ENCODE measurements at regions not wholly inside any gene's neighbourhood (a gene's known extent, or its start where the extent isn't known, plus 50 kb on each side); places are given as distances from the start of the nearest gene placed in this dataset.
"Not testable (repeated sequence)": the region's sequence is repeated elsewhere in the genome, so short reads cannot be mapped to it uniquely, and the experiment has no call there.

DNA sequence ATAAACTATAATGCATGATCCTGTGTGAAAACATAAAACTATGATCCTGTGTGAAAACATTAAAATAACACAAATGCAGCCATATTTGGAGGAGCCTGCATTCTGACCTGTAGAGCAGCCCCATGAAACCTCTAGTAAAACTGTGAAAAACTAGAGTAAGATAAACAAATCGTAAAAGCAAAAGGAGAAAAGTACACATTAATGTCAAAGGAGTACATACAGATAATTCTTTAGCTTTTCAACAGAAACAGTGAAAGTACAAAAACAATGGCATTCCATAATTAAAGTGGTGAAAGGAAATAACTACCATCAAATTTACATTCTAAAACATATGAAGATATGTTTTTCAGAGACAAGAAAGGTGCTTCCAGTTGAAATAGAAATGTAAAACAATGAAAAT lies 1267.2 kb downstream of the SLITRK1 start:
- no peak for DNase-seq (ENCODE audit: low spot score)

DNA sequence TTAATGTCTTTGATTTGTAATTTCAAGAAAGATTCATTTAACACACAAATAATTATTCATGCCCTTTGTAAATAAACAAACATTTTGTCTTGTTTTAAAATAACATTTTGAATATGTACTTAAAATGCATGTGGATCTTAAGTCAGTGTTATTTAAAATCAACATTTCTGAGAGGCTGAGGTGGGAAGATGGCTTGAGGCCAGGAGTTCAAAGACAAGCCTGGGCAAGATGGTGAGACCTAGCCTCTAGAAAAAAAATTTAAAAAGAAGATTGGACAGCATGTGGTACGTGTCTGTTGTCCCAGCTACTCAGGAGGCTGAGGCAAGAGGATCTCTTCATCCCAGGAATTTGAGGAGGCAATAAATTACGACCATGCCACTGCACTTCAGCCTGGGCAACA lies 1268.2 kb downstream of the SLITRK1 start:
- no peak for DNase-seq (ENCODE audit: low spot score)

DNA sequence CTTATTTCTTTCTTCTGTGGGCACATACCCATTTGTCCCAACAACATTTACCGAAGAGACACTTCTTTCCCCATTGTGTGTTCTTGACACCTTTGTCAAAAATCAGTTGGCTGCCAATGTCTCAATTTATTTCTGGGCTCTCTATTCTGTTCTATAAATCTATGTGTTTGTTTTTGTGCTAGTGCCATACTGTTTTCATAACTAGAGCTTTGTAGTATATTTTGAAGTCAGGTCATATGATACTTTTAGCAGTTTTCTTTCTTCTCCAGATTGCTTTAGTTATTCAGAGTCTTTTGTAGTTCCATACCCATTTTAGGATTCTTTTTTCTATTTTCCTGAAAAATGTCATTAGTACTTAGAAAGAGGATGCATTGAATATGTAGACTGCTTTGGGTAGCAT lies 1276.3 kb downstream of the SLITRK1 start:
- no peak for DNase-seq (ENCODE audit: low spot score)

DNA sequence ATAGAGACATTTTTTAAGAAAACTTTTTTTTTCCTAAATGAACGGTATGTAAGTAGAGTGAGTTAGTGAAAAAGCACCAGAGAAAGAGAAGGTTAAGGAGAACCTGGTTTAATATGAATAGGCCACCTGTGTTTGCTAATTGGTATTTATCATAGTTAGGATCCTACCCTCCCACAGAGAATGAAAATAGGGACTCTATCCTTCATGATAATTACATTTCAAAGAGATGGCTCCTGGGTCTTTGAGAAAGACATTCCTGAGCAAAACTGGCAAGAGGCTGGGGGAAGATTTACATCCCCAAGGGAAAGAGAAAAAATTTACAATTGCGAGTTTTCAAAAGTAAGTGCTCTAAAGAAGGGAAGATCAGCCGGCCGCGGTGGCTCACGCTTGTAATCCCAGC lies 1284.5 kb downstream of the SLITRK1 start:
- no peak for DNase-seq (ENCODE audit: low spot score)

DNA sequence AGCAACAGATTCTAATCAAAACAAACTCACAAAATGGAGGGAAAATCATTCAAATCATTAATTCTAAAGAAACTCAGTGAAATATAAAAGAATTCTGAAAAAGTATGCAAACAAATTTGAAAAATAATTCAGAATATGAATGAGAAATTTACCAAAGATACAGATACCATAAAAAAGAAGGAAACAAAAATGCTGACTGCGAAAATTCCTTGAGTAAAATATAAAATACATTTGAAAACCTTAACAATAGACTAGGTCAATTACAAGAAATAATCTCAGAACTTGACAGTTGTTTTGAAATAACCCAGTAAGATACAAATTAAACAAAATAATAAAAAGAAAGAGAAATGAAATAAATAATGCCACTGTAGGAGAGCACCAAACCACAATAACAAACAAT lies 1289.0 kb downstream of the SLITRK1 start:
- DNase-seq (ENCODE audit: low spot score) = no peak

DNA sequence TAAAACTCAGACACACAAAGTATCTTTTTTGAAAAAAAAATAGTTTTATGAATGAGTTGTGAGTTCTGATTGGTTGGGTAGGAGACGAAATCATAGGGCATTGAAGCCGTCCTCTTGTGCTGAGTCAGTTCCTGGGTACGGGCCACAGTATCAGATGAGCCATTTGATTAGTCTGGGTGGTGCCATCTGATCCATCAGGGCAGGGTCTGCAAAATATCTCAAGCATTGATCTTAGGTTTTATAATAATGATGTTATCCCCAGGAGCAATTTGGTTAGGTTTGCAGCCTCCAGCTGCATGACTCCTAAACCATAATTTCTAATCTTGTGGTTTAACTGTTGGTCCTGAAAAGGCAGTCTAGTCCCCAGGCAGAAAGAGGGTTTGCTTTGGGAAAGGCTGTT lies 1310.6 kb downstream of the SLITRK1 start:
- no peak for DNase-seq (ENCODE audit: low spot score)

DNA sequence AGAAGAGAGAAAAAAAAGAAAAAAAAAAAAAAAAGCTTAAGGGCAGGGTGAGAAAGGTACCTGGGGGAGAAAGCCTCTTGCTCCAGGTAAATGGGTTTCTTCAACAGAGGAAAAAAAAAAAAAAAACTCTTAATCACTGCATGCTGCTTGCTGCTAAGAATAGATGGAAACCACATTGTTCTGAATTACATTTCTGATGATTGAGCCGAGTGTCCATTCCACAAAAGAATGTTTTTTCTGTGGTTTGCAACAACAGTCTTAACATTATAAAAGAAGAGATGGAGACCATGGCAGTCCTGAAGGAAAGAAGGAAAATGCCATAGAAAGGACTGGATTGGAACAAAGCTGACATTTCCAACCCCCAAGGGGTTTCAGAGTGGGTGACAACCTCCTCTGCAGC lies 1312.7 kb downstream of the SLITRK1 start:
- DNase-seq (ENCODE audit: low spot score) = no peak

DNA sequence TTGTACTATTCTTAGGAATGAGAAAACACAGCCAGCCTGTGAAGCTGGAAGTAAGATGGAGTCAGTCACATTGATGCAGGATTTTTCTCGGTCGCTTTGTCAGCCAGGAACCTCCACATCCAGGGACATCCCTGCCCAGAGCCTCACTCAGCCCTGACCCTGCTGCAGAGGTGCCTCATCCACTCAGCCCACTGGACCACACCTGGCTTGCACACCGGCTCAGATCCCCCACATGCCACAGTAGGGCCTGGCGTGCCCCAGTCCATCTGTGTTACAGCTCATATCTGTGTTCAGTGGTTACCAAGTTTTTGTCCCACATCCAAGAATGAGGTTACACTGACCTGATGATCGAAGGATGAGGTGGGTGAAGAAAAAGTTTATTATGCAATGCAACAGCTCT lies 1315.4 kb downstream of the SLITRK1 start:
- no peak for DNase-seq (ENCODE audit: low spot score)

DNA sequence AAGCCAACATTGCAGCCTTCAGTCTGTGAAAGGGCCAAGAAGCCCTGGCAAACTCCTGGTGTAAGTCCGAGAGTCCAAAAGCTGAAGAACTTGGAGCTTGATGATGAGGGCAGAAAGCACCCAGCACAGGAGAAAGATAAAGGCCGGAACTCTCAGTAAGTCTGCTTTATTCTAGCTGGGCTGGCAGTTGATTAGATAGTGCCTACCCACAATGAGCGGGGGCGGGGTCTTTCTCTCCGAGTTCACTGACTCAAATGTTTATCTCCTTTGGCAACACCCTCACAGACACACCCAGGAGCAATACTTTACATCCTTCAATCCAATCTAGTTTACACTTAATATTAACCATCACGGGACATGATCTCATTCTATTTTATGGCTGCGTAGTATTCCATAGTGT lies 1317.1 kb downstream of the SLITRK1 start:
- no peak for DNase-seq (ENCODE audit: low spot score)

DNA sequence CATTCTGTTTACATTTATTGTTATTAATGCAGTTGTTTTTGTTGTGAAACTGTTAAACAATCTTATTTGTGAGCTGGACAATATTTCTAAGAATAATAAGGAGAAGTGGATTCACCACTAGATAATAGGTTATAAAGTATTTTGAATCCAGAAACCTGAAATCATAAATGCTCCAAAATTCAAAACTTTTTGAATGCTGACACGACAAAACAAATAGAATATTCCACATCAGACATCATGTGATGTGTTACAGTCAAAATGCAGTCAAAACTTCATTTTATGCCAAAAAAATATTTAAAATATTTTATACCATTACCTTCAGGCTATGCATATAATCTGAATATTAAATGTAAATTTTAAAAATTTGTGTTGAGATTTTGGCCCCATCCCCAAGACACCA lies 1321.4 kb downstream of the SLITRK1 start:
- DNase-seq (ENCODE audit: low spot score) = no peak

DNA sequence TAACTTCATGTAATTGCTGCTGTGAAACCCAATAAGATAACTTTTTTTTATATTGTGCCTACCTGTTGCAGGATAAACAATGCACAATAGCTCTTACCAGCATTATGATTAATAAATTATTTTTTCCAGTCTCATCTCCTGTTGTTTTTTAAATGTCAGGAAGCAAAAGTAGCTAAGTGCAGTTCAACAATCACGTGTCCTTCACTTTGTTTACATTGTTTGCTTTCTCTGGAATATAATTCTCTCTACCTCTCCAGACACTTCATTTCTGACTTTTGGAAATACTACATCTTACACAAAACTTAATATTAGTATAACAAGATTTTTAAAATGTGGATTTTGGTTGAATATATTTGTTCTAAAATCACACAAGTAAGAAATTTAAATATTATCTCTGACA lies 1359.4 kb downstream of the SLITRK1 start:
- no peak for DNase-seq (ENCODE audit: low spot score)

DNA sequence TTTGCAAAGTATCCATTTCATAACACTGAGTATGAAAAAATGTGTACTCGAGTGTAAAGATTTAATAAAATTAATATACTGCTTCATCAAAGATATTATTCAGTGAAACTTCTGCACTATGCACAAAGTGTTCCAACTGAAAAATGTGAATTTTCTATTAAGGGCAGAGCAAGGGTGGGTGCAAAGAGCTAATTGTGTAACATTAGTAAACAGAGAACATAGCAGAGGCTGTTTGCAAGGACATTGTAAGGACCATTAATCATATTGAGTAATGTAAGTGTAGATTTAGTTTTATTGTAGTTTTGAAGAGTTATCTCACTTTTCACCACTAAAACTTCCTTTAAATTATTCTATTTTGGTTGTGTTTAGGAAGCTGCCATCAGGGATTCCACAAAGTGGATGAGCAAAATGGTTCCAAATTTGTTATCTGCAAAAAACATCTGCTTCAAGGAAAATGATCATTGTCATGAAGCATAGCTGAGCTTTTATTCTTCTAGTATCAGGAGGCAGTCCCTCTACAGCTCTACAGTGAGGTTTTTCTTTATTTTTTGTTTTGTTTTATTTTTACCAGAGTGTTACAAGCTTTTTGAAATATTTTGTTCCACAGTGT lies 1375.4 kb downstream of the SLITRK1 start:
- DNase-seq (ENCODE audit: low spot score) = no peak

DNA sequence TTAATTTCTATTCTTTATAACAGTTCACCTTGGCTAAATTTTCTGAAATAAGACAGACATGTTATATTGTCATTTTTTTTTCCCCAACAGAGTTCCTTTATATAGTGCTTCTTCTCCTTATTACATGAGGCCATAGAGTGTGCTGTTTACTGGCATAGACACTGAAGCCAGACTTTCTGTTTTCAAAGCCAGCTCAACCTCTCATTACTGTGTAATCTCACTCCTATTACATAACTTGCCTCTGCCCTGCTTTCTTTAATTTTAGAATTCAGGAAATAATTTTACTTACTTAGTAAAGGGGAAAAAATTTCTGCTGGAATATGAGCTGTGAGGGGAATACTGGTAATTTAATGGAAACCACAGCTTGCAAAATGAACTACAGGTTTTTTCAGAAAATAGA lies 1380.4 kb downstream of the SLITRK1 start:
- DNase-seq (ENCODE audit: low spot score) = no peak

DNA sequence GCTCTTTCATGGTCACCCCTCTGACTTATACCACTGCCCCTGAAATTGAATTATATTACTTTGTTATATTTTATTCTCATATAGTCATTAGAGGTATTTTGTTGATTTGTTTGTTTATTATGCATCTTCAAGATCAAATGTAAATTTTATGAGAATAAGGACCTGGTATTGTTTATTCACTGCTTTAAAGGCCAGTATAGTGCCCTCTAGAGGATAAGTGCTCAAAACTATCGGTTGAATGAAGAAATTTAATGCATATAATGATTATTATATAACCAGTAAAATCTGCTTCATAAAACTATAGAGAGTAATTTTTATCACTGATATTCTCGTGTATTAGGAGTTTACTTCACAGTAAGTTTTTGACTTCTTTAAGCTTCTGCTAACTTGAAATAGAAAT lies 1401.9 kb downstream of the SLITRK1 start:
- no peak for DNase-seq (ENCODE audit: low spot score)

DNA sequence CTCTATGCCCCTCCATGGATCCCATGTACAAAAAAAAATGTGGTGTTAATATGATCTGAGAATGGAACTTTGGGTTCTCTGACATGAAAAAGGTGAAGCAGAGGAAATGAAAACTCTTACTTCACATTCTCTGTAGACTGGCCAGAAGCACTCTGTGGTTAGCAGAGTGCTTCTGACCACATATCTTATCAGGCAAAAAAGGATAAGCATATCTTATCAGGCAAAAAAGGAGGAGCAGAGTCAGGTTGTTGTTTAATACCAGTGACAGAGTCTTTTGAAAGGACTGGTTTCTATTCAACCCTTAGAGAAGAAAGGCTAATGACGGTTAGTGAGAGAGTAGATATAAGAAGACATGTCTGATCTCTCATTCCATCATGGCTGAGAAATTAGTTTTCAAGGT lies 1404.8 kb downstream of the SLITRK1 start:
- no peak for DNase-seq (ENCODE audit: low spot score)

DNA sequence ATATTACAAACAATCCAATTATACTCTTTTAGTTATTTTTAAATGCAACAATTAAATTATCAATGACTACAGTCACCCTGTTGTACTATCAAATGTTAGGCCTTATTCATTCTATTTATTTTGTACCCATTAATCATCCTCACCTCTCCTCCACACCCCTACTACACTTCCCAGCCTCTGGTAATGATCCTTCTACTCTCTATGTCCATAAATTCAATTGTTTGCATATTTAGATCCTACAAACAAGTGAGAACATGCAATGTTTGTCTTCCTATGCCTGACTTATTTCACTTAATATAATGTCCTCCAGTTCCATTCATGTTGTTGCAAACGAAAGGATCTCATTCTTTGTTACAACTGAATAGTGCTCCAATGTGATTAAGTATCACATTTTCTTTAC lies 1414.6 kb downstream of the SLITRK1 start:
- no peak for DNase-seq (ENCODE audit: low spot score)

DNA sequence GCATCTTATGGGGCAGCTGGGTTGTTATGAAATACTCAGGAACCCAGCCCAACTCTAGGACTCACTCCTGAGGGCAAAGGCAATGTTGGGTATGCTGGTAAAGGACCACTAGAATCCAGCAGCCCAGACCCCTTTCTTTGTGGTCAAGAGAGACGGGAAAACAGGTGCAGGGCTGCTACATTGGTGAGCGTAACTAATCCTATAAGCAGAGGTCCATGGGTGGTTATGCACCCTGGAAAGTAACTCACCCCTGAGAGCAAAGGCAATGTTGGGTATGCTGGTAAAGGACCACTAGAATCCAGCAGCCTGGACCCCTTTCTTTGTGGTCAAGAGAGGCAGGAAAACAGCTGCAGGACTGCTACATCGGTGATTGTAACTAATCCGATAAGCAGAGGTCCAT lies 1422.7 kb downstream of the SLITRK1 start:
- DNase-seq (ENCODE audit: low spot score) = not testable (repeated sequence)

DNA sequence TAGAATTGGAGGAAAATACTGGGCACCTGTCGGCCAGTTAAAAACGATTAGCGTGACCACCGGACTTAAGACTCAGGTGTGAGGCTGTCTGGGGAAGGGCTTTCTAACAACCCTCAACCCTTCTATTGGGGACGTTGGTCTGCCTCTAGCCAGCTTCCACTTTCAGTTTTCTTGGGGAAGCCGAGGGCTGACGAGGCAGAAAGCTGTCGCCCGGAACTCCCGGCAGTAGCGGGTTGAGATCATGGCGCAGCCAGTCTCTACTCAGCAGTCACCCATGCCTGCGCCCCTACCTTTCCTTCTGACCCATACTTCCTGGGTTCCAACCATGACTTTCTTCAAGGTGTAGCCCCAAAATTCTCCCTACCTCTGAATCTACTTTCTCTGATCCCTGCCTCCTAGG lies 1424.1 kb downstream of the SLITRK1 start:
- no peak for DNase-seq (ENCODE audit: low spot score)

DNA sequence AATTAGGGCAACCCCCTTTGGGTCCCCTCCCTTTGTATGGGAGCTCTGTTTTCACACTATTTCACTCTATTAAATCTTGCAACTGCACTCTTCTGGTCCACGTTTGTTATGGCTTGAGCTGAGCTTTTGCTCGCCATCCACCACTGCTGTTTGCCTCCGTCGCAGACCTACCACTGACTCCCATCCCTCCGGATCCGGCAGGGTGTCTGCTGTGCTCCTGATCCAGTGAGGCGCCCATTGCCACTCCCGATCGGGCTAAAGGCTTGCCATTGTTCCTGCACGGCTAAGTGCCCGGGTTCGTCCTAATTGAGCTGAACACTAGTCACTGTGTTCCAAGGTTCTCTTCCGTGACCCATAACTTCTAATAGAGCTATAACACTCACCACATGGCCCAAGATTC lies 1424.7 kb downstream of the SLITRK1 start:
- DNase-seq (ENCODE audit: low spot score) = peak; percentile 75

DNA sequence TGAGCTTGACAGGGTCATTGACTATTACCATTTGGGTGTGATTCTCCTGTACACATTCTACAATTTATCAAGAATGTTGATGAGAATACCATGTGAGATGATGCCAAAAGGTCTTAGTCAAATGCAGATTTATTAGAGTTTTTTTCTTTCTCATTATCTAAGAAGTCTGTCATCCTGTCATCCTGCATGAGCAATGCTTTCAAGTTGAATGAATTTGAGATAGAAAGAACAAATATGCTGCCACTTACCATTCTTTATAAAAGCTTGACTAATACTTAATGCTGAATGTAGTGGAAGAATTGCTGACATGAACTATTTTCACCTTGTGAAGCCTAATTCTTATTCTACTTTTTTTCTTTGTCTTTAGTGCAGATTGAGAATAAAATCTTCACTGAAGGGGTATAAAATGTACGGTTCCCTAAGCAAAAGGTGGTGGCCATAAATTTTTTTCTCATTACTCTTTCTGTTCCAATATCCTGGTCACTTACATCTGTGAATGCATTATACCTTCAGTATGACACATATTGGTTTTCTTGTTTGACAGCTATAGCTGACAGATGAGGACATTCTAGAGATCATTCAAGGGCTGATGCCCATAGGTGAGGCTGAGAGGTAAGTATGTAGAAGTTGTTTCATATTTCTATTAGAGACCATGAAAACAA lies 1434.7 kb downstream of the SLITRK1 start:
- no peak for DNase-seq (ENCODE audit: low spot score)

DNA sequence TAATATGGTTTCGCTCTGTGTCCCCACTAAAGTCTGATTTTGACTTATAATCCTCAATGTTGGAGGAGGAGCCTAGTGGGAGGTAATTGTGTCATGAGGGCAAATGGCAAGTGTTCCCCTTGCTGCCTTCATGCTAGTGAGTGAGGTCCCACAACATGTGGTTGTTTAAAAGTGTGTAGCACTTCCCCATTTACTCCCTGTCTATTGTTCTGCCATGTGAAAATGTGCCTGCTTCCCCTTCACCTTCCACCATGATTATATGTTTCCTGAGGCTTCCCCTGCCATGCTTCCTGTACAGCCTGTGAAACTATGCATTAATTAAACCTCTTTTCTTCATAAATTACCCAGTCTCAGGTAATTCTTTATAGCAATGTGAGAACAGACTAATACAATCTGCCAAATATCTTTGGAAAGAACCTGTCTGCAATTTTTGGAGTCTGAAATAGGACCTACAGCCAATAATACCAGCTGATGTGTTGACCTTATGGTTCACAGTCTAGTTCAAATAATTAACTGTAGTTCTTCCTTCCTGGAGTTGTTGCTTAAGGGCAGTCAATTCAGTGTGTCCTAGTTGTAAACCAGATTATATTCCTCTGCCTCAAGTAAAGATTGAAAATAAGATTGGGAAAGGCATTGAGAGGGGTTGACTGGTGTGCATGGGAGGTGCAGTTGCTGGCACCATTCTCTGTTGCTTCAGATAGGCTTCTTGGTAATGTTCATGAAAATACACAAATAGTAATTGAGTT lies 1442.9 kb downstream of the SLITRK1 start:
- DNase-seq (ENCODE audit: low spot score) = no peak

DNA sequence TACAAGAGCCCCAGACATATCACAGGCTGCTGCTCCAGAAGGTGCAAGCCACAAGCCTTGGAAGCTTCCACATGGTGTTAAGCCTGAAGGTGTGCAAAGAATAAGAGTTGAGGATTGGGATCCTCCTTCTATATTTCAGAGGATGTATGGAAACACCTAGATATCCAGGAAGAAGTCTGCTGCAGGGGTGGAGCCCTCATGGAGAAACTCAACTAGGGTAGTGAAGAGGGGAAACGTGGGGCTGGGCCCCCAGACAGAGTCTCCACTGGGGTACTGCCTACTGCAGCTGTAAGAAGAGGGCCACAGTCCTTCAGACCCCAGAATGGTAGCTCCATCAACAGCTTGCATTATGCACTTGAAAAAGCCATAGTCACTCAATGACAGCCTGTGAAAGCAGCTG lies 1444.0 kb downstream of the SLITRK1 start:
- no peak for DNase-seq (ENCODE audit: low spot score)

DNA sequence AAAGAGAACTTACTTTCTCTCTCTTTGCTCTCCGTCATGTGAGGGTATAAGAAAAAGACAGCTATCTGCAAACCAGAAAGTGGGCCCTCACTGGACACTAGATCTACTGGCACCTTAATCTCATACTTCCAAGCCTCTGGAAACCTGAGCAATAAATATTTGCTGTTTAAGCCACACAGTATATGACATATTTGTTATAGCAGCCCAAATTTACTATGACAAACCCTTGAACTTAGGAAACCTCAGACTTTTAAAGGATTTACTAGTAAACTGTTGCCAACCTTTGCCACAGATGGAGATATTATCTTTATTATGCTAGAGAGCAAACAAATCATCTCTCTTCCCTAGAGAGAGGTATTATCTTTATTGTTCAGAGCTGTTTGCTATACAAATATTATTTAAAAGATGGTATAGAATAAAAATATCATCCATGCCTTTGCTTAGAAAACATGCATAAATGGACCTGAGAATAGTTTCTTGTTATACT lies 1446.1 kb downstream of the SLITRK1 start:
- no peak for DNase-seq (ENCODE audit: low spot score)
